ENCODE measurements at regions not wholly inside any gene's neighbourhood (a gene's known extent, or its start where the extent isn't known, plus 50 kb on each side); places are given as distances from the start of the nearest gene placed in this dataset.

DNA sequence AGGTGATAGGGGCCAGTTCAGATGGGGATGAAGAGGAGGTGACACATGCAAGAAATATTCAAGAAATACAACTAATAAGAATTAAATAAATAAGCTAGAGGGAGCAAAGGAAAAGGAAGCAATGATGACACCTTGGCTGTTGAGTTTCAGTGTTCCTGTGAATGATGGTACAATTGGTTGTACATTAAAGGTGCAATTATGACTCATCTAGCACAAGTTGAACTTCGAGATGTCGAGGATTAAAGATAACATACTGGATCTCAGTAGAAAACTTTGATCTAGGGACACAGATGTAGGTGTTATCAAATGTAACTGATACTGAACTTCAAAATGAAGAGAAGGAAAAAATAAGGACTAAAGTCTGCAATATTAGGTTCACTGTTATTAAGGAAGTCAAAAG, 760.6 kb upstream of the CHAC2 start:
- TF ChIP-seq, protein P1, sequence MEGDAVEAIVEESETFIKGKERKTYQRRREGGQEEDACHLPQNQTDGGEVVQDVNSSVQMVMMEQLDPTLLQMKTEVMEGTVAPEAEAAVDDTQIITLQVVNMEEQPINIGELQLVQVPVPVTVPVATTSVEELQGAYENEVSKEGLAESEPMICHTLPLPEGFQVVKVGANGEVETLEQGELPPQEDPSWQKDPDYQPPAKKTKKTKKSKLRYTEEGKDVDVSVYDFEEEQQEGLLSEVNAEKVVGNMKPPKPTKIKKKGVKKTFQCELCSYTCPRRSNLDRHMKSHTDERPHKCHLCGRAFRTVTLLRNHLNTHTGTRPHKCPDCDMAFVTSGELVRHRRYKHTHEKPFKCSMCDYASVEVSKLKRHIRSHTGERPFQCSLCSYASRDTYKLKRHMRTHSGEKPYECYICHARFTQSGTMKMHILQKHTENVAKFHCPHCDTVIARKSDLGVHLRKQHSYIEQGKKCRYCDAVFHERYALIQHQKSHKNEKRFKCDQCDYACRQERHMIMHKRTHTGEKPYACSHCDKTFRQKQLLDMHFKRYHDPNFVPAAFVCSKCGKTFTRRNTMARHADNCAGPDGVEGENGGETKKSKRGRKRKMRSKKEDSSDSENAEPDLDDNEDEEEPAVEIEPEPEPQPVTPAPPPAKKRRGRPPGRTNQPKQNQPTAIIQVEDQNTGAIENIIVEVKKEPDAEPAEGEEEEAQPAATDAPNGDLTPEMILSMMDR (IDR thresholded peaks at IDR 0.05) = no peak
- no peak for TF ChIP-seq POLR2A (IDR thresholded peaks at IDR 0.05)
- no peak for TF ChIP-seq EP300 (IDR thresholded peaks at IDR 0.05)
- TF ChIP-seq POLR2AphosphoS5 (IDR thresholded peaks at IDR 0.05) = no peak

Data from sigmoid colon (tissue), 4 donors.